C4-2B (cell line): ENCODE measurements at regions not wholly inside any gene's neighbourhood (a gene's known extent, or its start where the extent isn't known, plus 50 kb on each side); places are given as distances from the start of the nearest gene placed in this dataset.

Experiments used
- ZFX ChIP-seq: fragments of 450-650 bp; IDR thresholded peaks from 2 replicates; pipeline ENCODE4 v1.6.1; 2017
- TF ChIP-seq, protein P1 (sequence below): fragments of 450-650 bp; conservative IDR thresholded peaks from 2 replicates; pipeline ENCODE4 v1.5.1; 2017; ENCODE audit warnings: mild to moderate bottlenecking

GRCh38 chr5:172524573-172525021, 70.3 kb upstream of the SH3PXD2B start:
- TF ChIP-seq, protein P1, sequence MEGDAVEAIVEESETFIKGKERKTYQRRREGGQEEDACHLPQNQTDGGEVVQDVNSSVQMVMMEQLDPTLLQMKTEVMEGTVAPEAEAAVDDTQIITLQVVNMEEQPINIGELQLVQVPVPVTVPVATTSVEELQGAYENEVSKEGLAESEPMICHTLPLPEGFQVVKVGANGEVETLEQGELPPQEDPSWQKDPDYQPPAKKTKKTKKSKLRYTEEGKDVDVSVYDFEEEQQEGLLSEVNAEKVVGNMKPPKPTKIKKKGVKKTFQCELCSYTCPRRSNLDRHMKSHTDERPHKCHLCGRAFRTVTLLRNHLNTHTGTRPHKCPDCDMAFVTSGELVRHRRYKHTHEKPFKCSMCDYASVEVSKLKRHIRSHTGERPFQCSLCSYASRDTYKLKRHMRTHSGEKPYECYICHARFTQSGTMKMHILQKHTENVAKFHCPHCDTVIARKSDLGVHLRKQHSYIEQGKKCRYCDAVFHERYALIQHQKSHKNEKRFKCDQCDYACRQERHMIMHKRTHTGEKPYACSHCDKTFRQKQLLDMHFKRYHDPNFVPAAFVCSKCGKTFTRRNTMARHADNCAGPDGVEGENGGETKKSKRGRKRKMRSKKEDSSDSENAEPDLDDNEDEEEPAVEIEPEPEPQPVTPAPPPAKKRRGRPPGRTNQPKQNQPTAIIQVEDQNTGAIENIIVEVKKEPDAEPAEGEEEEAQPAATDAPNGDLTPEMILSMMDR: no peak
- TF ChIP-seq ZFX: no peak
